ENCODE measurements at regions not wholly inside any gene's neighbourhood (a gene's known extent, or its start where the extent isn't known, plus 50 kb on each side); places are given as distances from the start of the nearest gene placed in this dataset.

DNA sequence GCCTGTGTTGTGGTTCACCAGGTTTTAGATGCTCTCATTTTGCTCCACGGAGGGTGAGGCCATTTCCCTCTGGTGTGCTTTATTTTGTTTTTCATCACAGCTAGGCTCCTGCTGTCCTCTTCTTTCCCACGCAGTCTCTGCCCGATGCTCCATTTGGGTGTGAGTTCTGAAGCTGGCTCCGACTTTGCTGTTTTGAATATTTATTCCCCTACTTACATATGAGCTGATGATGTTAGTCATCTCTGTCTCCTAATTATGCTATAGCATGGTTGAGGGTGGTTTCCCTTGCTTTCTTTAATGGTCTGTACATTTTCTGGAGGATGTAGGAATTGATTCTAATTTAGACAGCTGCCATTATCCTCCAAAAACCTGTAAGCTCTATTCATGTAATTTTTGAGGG is 168.1 kb upstream of the MYRIP start:
- TF ChIP-seq, protein P1, sequence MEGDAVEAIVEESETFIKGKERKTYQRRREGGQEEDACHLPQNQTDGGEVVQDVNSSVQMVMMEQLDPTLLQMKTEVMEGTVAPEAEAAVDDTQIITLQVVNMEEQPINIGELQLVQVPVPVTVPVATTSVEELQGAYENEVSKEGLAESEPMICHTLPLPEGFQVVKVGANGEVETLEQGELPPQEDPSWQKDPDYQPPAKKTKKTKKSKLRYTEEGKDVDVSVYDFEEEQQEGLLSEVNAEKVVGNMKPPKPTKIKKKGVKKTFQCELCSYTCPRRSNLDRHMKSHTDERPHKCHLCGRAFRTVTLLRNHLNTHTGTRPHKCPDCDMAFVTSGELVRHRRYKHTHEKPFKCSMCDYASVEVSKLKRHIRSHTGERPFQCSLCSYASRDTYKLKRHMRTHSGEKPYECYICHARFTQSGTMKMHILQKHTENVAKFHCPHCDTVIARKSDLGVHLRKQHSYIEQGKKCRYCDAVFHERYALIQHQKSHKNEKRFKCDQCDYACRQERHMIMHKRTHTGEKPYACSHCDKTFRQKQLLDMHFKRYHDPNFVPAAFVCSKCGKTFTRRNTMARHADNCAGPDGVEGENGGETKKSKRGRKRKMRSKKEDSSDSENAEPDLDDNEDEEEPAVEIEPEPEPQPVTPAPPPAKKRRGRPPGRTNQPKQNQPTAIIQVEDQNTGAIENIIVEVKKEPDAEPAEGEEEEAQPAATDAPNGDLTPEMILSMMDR (IDR thresholded peaks at IDR 0.05): no peak
- TF ChIP-seq POLR2A (IDR thresholded peaks at IDR 0.05): no peak

All from Peyer's patch (tissue), 4 donors.